Body of pancreas (tissue), 4 donors: ENCODE measurements at regions not wholly inside any gene's neighbourhood (a gene's known extent, or its start where the extent isn't known, plus 50 kb on each side); places are given as distances from the start of the nearest gene placed in this dataset.
"Not testable (repeated sequence)": the region's sequence is repeated elsewhere in the genome, so short reads cannot be mapped to it uniquely, and the experiment has no call there.

Experiments
- ATAC-seq: fragments of 150-250 bp; one replicate; pipeline ENCODE4 v1.9.1; 2016
- DNase-seq, 4 donors: peaks; one replicate each; pipeline ENCODE4 v3.0.0-alpha.2; 2019
- H3K27ac ChIP-seq, 4 donors: fragments of 200-600 bp; sonication (generic); 1 replicate in 3 of 4; 2 replicates in 1 of 4; pipeline versions ENCODE4 v1.5.1 to v1.6.1; 2016 to 2019; ENCODE audit warnings: mild to moderate bottlenecking in 1 of 4, mixed read lengths in 1 of 4, moderate library complexity in 1 of 4
- H3K27me3 ChIP-seq, 2 donors: fragments of 200-600 bp; sonication (generic); one replicate each; pipeline ENCODE4 v1.6.0; 2016; ENCODE audit warnings: mild to moderate bottlenecking in 1 of 2
- H3K36me3 ChIP-seq, 2 donors: fragments of 200-600 bp; sonication (generic); replicated peaks in 1 of 2; 2 replicates each; pipeline ENCODE4 v1.5.1; 2016; ENCODE audit warnings: low read depth in 2 of 2; ENCODE audit not compliant: insufficient read depth in 1 of 2
- H3K4me1 ChIP-seq: fragments of 200-600 bp; sonication (generic); one replicate; pipeline ENCODE4 v1.6.0; 2016
- H3K4me3 ChIP-seq, 2 donors: fragments of 200-600 bp; sonication (generic); 1 replicate in 1 of 2; 2 replicates in 1 of 2; pipeline ENCODE4 v1.5.1; 2016 to 2019
- H3K9me3 ChIP-seq, 3 donors: fragments of 200-600 bp; sonication (generic); 1 replicate in 2 of 3; 2 replicates in 1 of 3; pipeline ENCODE4 v1.5.1; 2016
- POLR2A ChIP-seq, 3 donors: fragments of 450-650 bp; IDR thresholded peaks; one replicate each; pipeline ENCODE4 v1.6.1; 2016; ENCODE audit warnings: antibody characterized with exemption in 3 of 3, mild to moderate bottlenecking in 2 of 3
- WGBS, 2 donors: methylation state at CpG; one replicate each; pipeline ENCODE4 v1.1.5; 2017; 5-methylcytosine and 5-hydroxymethylcytosine counted together
- intact Hi-C: fragments of 100-400 bp; cut with DNase I; formaldehyde crosslinking; loops from one replicate; pipeline ENCODE4 v1.15.1; 2023
- TF ChIP-seq, protein P1 (sequence below), 7 experiments: fragments of 450-650 bp in 4 of 7; fragments of 200-600 bp in 3 of 7; sonication (generic) in 3 of 7; IDR thresholded peaks; one replicate each; pipeline ENCODE4 v1.5.1; 2016 to 2019; ENCODE audit warnings: antibody characterized with exemption in 7 of 7

GRCh38 chr3:56928379-56929068, 126.8 kb upstream of the ARHGEF3 start:
- Histone ChIP-seq H3K27me3 (no peaks in the 10 kb centered on the region), H3K36me3 (no peaks in the 10 kb centered on the region), H3K9me3 (no peaks in the 10 kb centered on the region), H3K4me3 (no peak overlapping the region), H3K4me1 (no peaks in the 10 kb centered on the region), H3K27ac (no peak overlapping the region)
- ATAC-seq, result peak; percentile 46
- intact Hi-C loops, result no loop called here
- no peak for DNase-seq
- no peak for TF ChIP-seq POLR2A (IDR thresholded peaks at IDR 0.05)
- TF ChIP-seq, protein P1, sequence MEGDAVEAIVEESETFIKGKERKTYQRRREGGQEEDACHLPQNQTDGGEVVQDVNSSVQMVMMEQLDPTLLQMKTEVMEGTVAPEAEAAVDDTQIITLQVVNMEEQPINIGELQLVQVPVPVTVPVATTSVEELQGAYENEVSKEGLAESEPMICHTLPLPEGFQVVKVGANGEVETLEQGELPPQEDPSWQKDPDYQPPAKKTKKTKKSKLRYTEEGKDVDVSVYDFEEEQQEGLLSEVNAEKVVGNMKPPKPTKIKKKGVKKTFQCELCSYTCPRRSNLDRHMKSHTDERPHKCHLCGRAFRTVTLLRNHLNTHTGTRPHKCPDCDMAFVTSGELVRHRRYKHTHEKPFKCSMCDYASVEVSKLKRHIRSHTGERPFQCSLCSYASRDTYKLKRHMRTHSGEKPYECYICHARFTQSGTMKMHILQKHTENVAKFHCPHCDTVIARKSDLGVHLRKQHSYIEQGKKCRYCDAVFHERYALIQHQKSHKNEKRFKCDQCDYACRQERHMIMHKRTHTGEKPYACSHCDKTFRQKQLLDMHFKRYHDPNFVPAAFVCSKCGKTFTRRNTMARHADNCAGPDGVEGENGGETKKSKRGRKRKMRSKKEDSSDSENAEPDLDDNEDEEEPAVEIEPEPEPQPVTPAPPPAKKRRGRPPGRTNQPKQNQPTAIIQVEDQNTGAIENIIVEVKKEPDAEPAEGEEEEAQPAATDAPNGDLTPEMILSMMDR (IDR thresholded peaks at IDR 0.05), result no peak
- WGBS, 2 donors, result 41 to 46% methylated on average over 3 of the region's 3 CpGs

DNA sequence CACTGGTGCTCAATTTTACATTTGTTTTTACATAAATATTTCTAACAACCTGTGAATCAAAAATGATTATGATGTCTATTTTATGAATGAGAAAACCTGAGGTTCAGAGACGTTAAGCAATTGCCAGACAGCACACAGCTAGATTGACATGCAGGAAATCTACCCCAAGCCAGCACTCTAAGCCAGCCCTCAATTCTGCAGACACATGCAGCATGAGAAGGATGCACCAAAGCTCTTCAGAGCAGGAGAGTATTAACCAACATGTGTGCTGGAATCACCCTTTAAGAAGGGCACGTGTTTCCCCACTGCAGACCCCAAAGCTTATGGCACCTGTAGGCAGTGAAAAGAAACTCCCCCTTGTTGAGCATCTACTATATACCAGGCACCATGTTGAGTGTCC, 126.1 kb upstream of the ARHGEF3 start:
- Histone ChIP-seq H3K9me3 (no peaks in the 10 kb centered on the region), H3K27me3 (no peaks in the 10 kb centered on the region), H3K4me3 (no peak overlapping the region), H3K36me3 (no peaks in the 10 kb centered on the region), H3K27ac (no peak overlapping the region), H3K4me1 (no peaks in the 10 kb centered on the region)
- no peak for TF ChIP-seq POLR2A (IDR thresholded peaks at IDR 0.05)
- TF ChIP-seq, protein P1 (IDR thresholded peaks at IDR 0.05), result no peak
- no peak for ATAC-seq
- intact Hi-C loops, result no loop called here
- 79 to 82% methylated on average over 1 to 2 of the region's 2 CpGs for WGBS, 2 donors
- no peak for DNase-seq

- no peaks in the 10 kb centered on the region for H3K36me3 ChIP-seq
- intact Hi-C loops, result no loop called here
- no peaks in the 10 kb centered on the region for H3K27me3 ChIP-seq
- WGBS, 2 donors, result 91 to 95% methylated on average over 2 of the region's 2 CpGs
- no peaks in the 10 kb centered on the region for H3K4me1 ChIP-seq
- H3K4me3 ChIP-seq, result no peak overlapping the region
- DNase-seq (no peak), ATAC-seq (no peak)
- H3K9me3 ChIP-seq, result no peaks in the 10 kb centered on the region
- no peak for TF ChIP-seq POLR2A (IDR thresholded peaks at IDR 0.05)
- TF ChIP-seq, protein P1 (IDR thresholded peaks at IDR 0.05), result no peak
- peak overlapping the region in 2 of 4 donors; percentile 5 to 35 for H3K27ac ChIP-seq
These were observed 125.2 kb upstream of the ARHGEF3 start for GRCh38 chr3:56926947-56927282.

GRCh38 chr3:56926243-56926946, 124.6 kb upstream of the ARHGEF3 start:
- intact Hi-C loops, result no loop called here

GRCh38 chr3:56924700-56925099, 123.0 kb upstream of the ARHGEF3 start:
- DNase-seq, intact Hi-C loops, H3K4me3 ChIP-seq, H3K36me3 ChIP-seq, ATAC-seq, H3K4me1 ChIP-seq, H3K9me3 ChIP-seq, H3K27me3 ChIP-seq: not testable (repeated sequence)
- WGBS, 2 donors, result 95 to 100% methylated on average over 1 of the region's 1 CpG
- H3K27ac ChIP-seq, result peak overlapping the region in 2 of 4 donors; percentile 18 to 32

More at GRCh38 chr3:56926243-56926946, 124.6 kb upstream of the ARHGEF3 start:
- DNase-seq (peak in 1 of 4 donors; percentile 8), ATAC-seq (no peak)
- WGBS, 2 donors, result 57 to 80% methylated on average over 3 of the region's 3 CpGs
- Histone ChIP-seq H3K27me3 (no peaks in the 10 kb centered on the region), H3K4me1 (no peaks in the 10 kb centered on the region), H3K4me3 (no peak overlapping the region), H3K27ac (peak overlapping the region in 2 of 4 donors; percentile 5 to 35), H3K9me3 (no peaks in the 10 kb centered on the region), H3K36me3 (no peaks in the 10 kb centered on the region)
- TF ChIP-seq, protein P1 (IDR thresholded peaks at IDR 0.05), result no peak
- no peak for TF ChIP-seq POLR2A (IDR thresholded peaks at IDR 0.05)
